Dermis microvascular lymphatic vessel endothelial cell (primary cell): ENCODE measurements at regions not wholly inside any gene's neighbourhood (a gene's known extent, or its start where the extent isn't known, plus 50 kb on each side); places are given as distances from the start of the nearest gene placed in this dataset.
"Not testable (repeated sequence)": the region's sequence is repeated elsewhere in the genome, so short reads cannot be mapped to it uniquely, and the experiment has no call there.

ENCODE experiments used
- DNase-seq, 2 donors: peaks; one replicate each; pipeline versions ENCODE4 v3.0.0 to v3.0.0-alpha.2; 2010; ENCODE audit warnings: low read depth in 2 of 2

GRCh38 chr13:53266757-53267156 lies 238.1 kb downstream of the OLFM4 start:
- no peak for DNase-seq

DNA sequence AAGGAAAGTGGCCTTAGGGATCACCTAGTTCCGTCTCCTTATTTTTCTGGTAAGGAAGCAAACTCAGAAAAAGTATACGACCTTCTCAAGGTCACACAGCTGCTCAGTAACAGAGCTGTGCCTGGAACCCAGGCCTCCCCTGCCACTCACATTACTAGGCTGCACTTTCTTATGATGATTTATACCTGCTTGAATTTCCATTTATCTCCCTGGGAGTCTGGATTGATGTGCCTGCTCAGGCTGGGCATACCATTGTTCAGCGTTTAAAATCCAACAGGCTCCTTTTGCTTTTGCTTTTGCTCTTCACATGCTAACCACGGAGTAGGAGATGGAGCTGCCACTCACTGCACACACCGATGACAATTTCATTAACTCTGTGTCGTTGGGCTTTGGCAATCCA lies 241.0 kb downstream of the OLFM4 start:
- DNase-seq: no peak

DNA sequence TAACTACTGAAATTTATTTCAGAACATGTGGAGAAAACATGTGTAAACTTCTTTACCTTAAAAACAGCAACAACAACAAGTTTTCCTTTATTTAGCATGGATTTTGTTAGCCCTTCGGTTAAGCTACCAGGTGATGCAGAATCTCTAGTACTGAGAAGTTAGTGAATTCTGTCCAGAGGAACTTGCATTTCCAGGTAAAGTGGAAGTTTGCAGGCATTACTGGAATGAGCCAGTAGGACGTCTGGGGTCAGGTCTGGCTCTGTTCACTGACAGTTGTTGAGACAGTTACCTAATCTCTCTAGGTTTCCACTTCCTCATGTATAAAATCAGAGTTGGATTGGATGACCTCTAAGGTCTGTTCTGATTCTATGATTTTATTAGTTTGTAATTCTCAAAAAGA lies 244.3 kb downstream of the OLFM4 start:
- DNase-seq: no peak

DNA sequence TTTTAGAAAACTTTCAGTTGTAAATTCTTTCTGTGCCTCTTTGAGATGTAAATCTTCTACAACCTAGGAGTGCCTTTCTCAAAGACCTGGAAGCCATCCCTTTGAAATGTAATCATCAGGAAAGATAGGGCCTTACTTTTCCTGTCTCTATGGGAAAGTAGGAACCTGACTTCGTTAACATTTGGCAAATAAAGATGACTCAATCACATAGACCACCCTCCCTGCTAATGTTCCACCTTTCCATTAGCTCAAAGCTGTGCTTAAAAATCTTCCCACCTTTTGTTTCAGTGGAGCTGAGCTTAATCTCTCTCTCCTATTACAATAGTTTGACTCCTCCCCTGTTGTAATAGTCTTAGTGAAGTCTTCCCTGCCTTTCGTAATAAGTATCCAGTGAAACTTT lies 247.7 kb downstream of the OLFM4 start:
- no peak for DNase-seq

GRCh38 chr13:53281677-53282076 lies 253.1 kb downstream of the OLFM4 start:
- DNase-seq: no peak

DNA sequence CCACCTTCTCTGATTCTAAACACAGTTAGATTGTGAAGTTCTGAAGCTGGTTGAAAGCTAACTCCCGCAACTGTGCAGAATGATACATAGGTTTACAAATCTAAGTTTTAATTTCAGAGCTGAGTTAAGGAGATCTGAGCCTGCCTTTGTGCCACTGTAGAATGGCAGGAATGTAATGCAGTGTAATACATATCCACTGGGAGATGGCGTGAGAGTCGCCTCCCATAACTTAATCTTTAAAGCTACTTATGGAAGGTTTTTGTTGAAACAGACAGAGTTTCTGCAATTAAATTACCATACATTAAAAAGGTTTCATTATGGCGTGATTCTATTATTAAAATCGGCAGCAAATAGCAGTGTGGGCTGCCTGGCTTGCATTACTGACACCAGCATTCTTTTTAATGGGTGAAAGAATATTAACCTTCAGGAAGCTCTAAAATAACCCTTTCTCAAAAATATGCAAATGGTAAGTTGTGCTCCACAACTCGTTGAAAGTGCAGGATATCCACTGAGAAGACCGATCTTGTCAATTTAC lies 257.4 kb downstream of the OLFM4 start:
- DNase-seq: no peak

GRCh38 chr13:53298396-53298795 lies 269.8 kb downstream of the OLFM4 start:
- no peak for DNase-seq

DNA sequence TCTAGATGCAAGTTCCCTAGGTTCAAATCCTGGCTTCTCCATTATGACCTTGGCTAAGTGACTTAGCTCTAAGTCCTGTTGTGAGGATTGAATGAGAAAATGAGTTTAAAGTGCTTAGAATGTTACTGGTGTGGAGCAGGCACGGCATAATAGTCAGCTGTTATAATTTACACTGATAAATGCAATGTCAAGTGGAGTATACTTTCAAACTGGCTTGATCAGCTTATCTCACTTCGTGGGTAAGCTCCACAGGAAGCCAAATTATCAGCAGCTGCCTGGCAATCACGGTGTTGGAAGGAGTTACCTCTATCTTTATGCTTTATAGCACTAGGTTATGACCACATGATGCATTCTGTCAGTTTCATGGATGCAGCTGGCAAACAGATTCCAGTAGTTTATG lies 272.8 kb downstream of the OLFM4 start:
- no peak for DNase-seq

DNA sequence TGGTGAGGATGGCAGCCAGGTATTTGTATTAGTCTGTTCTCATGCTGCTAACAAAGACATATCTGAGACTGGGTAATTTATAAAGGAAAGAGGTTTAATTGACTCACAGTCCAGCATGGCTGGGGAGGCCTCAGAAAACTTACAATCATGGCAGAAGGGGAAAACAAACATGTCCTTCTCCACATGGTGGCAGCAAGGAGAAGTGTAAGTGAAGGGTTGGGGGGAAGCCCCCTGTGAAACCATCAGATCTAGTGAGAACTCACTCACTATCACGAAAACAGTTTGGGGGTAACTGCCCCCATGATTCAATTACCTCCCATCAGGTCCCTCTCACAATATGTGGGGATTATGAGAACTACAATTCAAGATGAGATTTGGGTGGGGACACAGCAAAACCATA lies 276.8 kb downstream of the OLFM4 start:
- not testable (repeated sequence) for DNase-seq

GRCh38 chr13:53310786-53311185 lies 282.2 kb downstream of the OLFM4 start:
- no peak for DNase-seq

DNA sequence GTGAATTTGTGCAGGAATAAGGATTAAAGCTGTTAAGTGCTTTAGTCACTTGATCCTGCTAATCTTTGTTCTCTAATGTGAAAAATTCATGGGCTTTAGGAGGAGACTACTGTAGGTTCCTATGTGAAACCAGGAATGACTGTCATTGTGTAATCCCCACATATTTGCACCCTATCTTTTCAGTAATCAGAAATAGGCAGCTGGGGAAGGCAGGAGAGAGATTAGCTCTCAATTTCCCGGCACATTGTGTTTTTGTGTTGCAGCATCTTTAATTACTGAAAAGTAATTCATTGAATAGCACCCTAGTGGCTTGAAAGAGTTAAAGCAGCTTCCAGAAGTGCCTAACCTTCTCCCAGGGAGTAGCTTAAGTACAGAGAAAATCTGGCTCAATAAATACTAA lies 282.9 kb downstream of the OLFM4 start:
- DNase-seq: no peak

GRCh38 chr13:53321296-53321801 lies 292.7 kb downstream of the OLFM4 start:
- no peak for DNase-seq

DNA sequence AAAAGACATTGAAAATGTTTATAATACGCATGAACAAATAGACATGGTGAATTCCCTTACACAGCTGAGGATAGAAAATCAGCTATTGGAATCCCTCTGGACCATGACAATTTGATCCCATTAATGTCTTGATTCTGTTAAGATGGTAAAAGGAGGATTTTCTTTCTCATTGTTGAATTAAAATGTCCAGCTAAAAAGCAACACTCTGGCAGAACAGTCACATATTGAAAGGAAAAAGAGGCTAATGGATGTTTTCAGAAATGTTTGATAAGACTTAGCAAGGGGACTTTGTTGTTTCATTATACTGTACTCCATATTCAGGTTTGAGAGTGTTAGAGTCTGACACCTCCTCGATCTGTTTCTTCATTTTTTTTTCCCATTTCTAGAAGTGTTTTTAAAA lies 296.0 kb downstream of the OLFM4 start:
- DNase-seq: no peak

- DNase-seq: no peak
These were observed 298.1 kb downstream of the OLFM4 start for GRCh38 chr13:53326716-53327115.

- no peak for DNase-seq
These were observed 299.2 kb downstream of the OLFM4 start for GRCh38 chr13:53327680-53328315.

- DNase-seq: no peak
These were observed 308.0 kb downstream of the OLFM4 start for GRCh38 chr13:53336441-53337160.

DNA sequence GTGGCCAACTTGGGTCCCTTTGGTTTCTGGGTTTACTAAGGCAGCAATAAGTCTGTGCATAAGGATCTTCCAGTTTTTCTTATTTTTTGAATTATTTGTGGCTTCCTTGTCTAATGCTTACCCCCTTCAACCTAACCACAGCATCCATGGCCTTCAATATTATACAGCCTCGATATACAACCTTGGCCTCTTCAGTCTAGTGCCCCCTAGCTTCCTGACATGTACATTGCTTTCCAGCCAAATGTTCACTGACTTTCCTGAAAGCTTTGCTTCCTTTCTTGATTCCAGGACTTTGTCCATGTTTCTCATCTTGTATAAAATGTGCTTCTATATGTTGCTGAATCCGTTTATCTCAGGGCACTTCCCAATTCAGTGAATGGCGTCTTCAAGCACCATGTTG lies 310.1 kb downstream of the OLFM4 start:
- no peak for DNase-seq

GRCh38 chr13:53340505-53341143 lies 312.0 kb downstream of the OLFM4 start:
- no peak for DNase-seq

GRCh38 chr13:53341144-53341510 lies 312.5 kb downstream of the OLFM4 start:
- DNase-seq: no peak

GRCh38 chr13:53342623-53343360 lies 314.2 kb downstream of the OLFM4 start:
- no peak for DNase-seq

DNA sequence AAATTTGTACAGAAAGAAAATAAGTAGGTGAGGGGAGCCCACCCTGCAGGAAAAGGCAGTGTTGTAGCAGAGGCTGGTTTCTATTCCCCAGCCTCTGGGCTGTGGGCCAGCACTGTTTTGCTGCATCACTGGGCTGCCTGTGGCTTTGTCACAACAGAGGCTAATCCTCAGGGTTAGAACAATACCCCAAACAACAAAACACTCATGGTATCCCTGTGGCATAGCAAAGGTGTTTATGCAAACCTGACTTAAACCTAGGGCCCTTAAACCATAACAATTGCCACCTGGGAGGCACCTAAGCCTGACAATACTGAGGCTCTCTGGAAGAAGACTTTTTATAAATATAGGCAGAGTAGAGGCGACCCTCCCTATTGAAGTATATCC lies 314.7 kb downstream of the OLFM4 start:
- no peak for DNase-seq

- no peak for DNase-seq
These were observed 322.4 kb downstream of the OLFM4 start for GRCh38 chr13:53351021-53351420.
